ENCODE measurements at regions not wholly inside any gene's neighbourhood (a gene's known extent, or its start where the extent isn't known, plus 50 kb on each side); places are given as distances from the start of the nearest gene placed in this dataset.

DNA sequence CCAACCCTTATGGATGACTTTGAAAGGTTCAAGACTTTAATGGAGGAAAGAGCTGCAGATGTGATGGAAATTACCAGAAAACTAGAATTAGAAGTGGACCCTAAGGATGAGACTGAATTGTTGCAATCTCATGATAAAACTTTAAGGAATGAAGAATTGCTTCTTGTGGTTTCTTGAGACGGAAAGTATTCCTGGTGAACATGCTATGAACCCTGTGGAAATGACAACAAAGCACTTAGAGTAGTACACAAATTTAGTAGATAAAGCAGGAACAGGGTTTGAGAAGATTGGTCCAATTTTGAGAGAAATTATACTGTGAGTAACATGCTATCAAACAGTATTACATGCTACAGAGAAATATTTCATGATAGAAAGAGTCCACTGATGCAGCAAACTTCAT is 215.4 kb downstream of the OMA1 start:
- no peaks in the 10 kb centered on the region for H3K36me3 Mint-ChIP-seq (ENCODE audit: low read depth)
- H3K27me3 Mint-ChIP-seq, result no peaks in the 10 kb centered on the region
- no peaks in the 10 kb centered on the region for H3K9me3 Mint-ChIP-seq
- no peak for DNase-seq
- ChIA-PET CTCF (no interaction called here), POLR2A (no interaction called here)
- H3K27ac Mint-ChIP-seq, result no peak overlapping the region
- no peak overlapping the region for H3K4me3 Mint-ChIP-seq
- ATAC-seq (ENCODE audit: low read depth), result no peak
- H3K4me1 Mint-ChIP-seq, result no peaks in the 10 kb centered on the region
- intact Hi-C loops (cut with micrococcal nuclease), result no loop called here
- no peak for TF ChIP-seq CTCF (IDR thresholded peaks at IDR 0.05)

- Mint-ChIP-seq H3K4me1 (no peaks in the 10 kb centered on the region), H3K27me3 (no peaks in the 10 kb centered on the region), H3K4me3 (no peak overlapping the region), H3K36me3 (ENCODE audit: low read depth) (peaks cover 3% of the 10 kb centered on the region), H3K27ac (no peak overlapping the region), H3K9me3 (peaks cover 5% of the 10 kb centered on the region)
- no peak for TF ChIP-seq CTCF (IDR thresholded peaks at IDR 0.05)
- ATAC-seq (ENCODE audit: low read depth) (no peak), DNase-seq (no peak)
- ChIA-PET CTCF (no interaction called here), POLR2A (no interaction called here)
- intact Hi-C loops (cut with micrococcal nuclease), result no loop called here
Observed at GRCh38 chr1:58325866-58326265, 220.7 kb downstream of the OMA1 start.

GRCh38 chr1:58324558-58324957 is 222.0 kb downstream of the OMA1 start:
- peaks cover 5% of the 10 kb centered on the region for H3K9me3 Mint-ChIP-seq
- POLR2A ChIA-PET, result no interaction called here
- ATAC-seq (ENCODE audit: low read depth), result no peak
- TF ChIP-seq CTCF (IDR thresholded peaks at IDR 0.05), result no peak
- H3K36me3 Mint-ChIP-seq (ENCODE audit: low read depth), result peaks cover 3% of the 10 kb centered on the region
- no peaks in the 10 kb centered on the region for H3K4me1 Mint-ChIP-seq
- no peak overlapping the region for H3K27ac Mint-ChIP-seq
- no peak overlapping the region for H3K4me3 Mint-ChIP-seq
- DNase-seq, result no peak
- no peaks in the 10 kb centered on the region for H3K27me3 Mint-ChIP-seq
- intact Hi-C loops (cut with micrococcal nuclease), result no loop called here
- CTCF ChIA-PET, result no interaction called here

GRCh38 chr1:58318157-58319005 is 228.1 kb downstream of the OMA1 start:
- no peaks in the 10 kb centered on the region for H3K27me3 Mint-ChIP-seq
- CTCF ChIA-PET, result no interaction called here
- ATAC-seq (ENCODE audit: low read depth), result no peak

GRCh38 chr1:58317694-58318093 is 228.8 kb downstream of the OMA1 start:
- ATAC-seq (ENCODE audit: low read depth) (no peak), DNase-seq (no peak)
- Mint-ChIP-seq H3K27ac (no peak overlapping the region), H3K4me1 (no peaks in the 10 kb centered on the region), H3K36me3 (ENCODE audit: low read depth) (peaks cover 3% of the 10 kb centered on the region), H3K9me3 (peaks cover 3% of the 10 kb centered on the region), H3K4me3 (no peak overlapping the region), H3K27me3 (no peaks in the 10 kb centered on the region)
- ChIA-PET CTCF (no interaction called here), POLR2A (no interaction called here)
- intact Hi-C loops (cut with micrococcal nuclease), result no loop called here
- no peak for TF ChIP-seq CTCF (IDR thresholded peaks at IDR 0.05)

More at GRCh38 chr1:58318157-58319005, 228.1 kb downstream of the OMA1 start:
- no peak for TF ChIP-seq CTCF (IDR thresholded peaks at IDR 0.05)
- no peaks in the 10 kb centered on the region for H3K4me1 Mint-ChIP-seq
- POLR2A ChIA-PET, result no interaction called here
- H3K36me3 Mint-ChIP-seq (ENCODE audit: low read depth), result peaks cover 3% of the 10 kb centered on the region
- intact Hi-C loops (cut with micrococcal nuclease), result no loop called here
- H3K9me3 Mint-ChIP-seq, result peaks cover 5% of the 10 kb centered on the region
- no peak for DNase-seq
- H3K27ac Mint-ChIP-seq, result no peak overlapping the region
- no peak overlapping the region for H3K4me3 Mint-ChIP-seq
